Ovary (tissue), 3 donors: ENCODE measurements at regions not wholly inside any gene's neighbourhood (a gene's known extent, or its start where the extent isn't known, plus 50 kb on each side); places are given as distances from the start of the nearest gene placed in this dataset.

Experiments
- POLR2A ChIP-seq: fragments of 450-650 bp; IDR thresholded peaks from one replicate; pipeline ENCODE4 v1.6.1; 2017; ENCODE audit warnings: antibody characterized with exemption, mild to moderate bottlenecking, moderate library complexity
- TF ChIP-seq, protein P1 (sequence below), 3 donors: fragments of 450-650 bp in 2 of 3; fragments of 200-600 bp in 1 of 3; IDR thresholded peaks; one replicate each; pipeline versions ENCODE4 v1.5.1 to v1.8.0; 2016 to 2022; ENCODE audit warnings: antibody characterized with exemption in 3 of 3, mild to moderate bottlenecking in 1 of 3
- donor health status: DM: no; HTN: no; CAD: no.

GRCh38 chr13:81320516-81320915 is 979.6 kb upstream of the SPRY2 start:
- no peak for TF ChIP-seq POLR2A
- TF ChIP-seq, protein P1, sequence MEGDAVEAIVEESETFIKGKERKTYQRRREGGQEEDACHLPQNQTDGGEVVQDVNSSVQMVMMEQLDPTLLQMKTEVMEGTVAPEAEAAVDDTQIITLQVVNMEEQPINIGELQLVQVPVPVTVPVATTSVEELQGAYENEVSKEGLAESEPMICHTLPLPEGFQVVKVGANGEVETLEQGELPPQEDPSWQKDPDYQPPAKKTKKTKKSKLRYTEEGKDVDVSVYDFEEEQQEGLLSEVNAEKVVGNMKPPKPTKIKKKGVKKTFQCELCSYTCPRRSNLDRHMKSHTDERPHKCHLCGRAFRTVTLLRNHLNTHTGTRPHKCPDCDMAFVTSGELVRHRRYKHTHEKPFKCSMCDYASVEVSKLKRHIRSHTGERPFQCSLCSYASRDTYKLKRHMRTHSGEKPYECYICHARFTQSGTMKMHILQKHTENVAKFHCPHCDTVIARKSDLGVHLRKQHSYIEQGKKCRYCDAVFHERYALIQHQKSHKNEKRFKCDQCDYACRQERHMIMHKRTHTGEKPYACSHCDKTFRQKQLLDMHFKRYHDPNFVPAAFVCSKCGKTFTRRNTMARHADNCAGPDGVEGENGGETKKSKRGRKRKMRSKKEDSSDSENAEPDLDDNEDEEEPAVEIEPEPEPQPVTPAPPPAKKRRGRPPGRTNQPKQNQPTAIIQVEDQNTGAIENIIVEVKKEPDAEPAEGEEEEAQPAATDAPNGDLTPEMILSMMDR (IDR thresholded peaks at IDR 0.05) = no peak
